ENCODE measurements at regions not wholly inside any gene's neighbourhood (a gene's known extent, or its start where the extent isn't known, plus 50 kb on each side); places are given as distances from the start of the nearest gene placed in this dataset.

GRCh38 chr6:84868149-84868548, 103.8 kb upstream of the TBX18 start:
- TF ChIP-seq POLR2A (IDR thresholded peaks at IDR 0.05): no peak
- TF ChIP-seq, protein P1, sequence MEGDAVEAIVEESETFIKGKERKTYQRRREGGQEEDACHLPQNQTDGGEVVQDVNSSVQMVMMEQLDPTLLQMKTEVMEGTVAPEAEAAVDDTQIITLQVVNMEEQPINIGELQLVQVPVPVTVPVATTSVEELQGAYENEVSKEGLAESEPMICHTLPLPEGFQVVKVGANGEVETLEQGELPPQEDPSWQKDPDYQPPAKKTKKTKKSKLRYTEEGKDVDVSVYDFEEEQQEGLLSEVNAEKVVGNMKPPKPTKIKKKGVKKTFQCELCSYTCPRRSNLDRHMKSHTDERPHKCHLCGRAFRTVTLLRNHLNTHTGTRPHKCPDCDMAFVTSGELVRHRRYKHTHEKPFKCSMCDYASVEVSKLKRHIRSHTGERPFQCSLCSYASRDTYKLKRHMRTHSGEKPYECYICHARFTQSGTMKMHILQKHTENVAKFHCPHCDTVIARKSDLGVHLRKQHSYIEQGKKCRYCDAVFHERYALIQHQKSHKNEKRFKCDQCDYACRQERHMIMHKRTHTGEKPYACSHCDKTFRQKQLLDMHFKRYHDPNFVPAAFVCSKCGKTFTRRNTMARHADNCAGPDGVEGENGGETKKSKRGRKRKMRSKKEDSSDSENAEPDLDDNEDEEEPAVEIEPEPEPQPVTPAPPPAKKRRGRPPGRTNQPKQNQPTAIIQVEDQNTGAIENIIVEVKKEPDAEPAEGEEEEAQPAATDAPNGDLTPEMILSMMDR (IDR thresholded peaks at IDR 0.05): no peak
